ENCODE measurements at regions not wholly inside any gene's neighbourhood (a gene's known extent, or its start where the extent isn't known, plus 50 kb on each side); places are given as distances from the start of the nearest gene placed in this dataset.

GRCh38 chr3:178152031-178152806, 384.0 kb upstream of the KCNMB2 start:
- WGBS, 4 donors: 86 to 92% (median 89%) methylated on average over 8 of the region's 8 CpGs
- intact Hi-C loops (cut with DNase I): loop anchor here in 1 of 10 donors (10.0 kb wide), 2 partner anchors 787 to 1097 kb away; no protein-coding TSS in a partner anchor
- TF ChIP-seq POLR2A (IDR thresholded peaks at IDR 0.05) (no peak), CTCF (IDR thresholded peaks at IDR 0.05) (peak in 1 of 12 donors; percentile 9)

GRCh38 chr3:178152988-178153387, 383.2 kb upstream of the KCNMB2 start:
- Histone ChIP-seq H3K4me3 (no peak overlapping the region), H3K4me1 (no peaks in the 10 kb centered on the region), H3K36me3 (no peaks in the 10 kb centered on the region), H3K9me3 (no peaks in the 10 kb centered on the region), H3K27ac (no peak overlapping the region), H3K27me3 (no peaks in the 10 kb centered on the region)
- intact Hi-C loops (cut with DNase I): loop anchor here in 1 of 10 donors (10.0 kb wide), 2 partner anchors 788 to 1098 kb away; no protein-coding TSS in a partner anchor
- ATAC-seq: no peak
- TF ChIP-seq POLR2A (IDR thresholded peaks at IDR 0.05): no peak
- TF ChIP-seq CTCF (IDR thresholded peaks at IDR 0.05): no peak
- no peak for DNase-seq

More at GRCh38 chr3:178152031-178152806, 384.0 kb upstream of the KCNMB2 start:
- Histone ChIP-seq H3K9me3 (no peaks in the 10 kb centered on the region), H3K36me3 (no peaks in the 10 kb centered on the region), H3K27ac (no peak overlapping the region), H3K4me1 (no peaks in the 10 kb centered on the region), H3K27me3 (no peaks in the 10 kb centered on the region), H3K4me3 (no peak overlapping the region)
- no peak for DNase-seq
- no peak for ATAC-seq

- no peaks in the 10 kb centered on the region for H3K9me3 ChIP-seq
- no peaks in the 10 kb centered on the region for H3K36me3 ChIP-seq
- DNase-seq: no peak
- H3K27ac ChIP-seq: no peak overlapping the region
- TF ChIP-seq CTCF (IDR thresholded peaks at IDR 0.05) (peak in 4 of 12 donors; percentile 6 to 14 (median 12)), POLR2A (IDR thresholded peaks at IDR 0.05) (no peak)
- ATAC-seq: no peak
- H3K4me1 ChIP-seq: peaks cover 0 to 9% (median 0%) of the 10 kb centered on the region in 12 donors
- intact Hi-C loops (cut with DNase I): loop anchor here in 1 of 10 donors (10.0 kb wide), 2 partner anchors 791 to 1101 kb away; no protein-coding TSS in a partner anchor
- no peaks in the 10 kb centered on the region for H3K27me3 ChIP-seq
- 94 to 98% (median 96%) methylated on average over 2 of the region's 2 CpGs for WGBS, 4 donors
- H3K4me3 ChIP-seq: no peak overlapping the region
These were observed 380.7 kb upstream of the KCNMB2 start for GRCh38 chr3:178155521-178155920.

- peaks cover 0 to 9% (median 0%) of the 10 kb centered on the region in 12 donors for H3K4me1 ChIP-seq
- intact Hi-C loops (cut with DNase I): loop anchor here in 1 of 10 donors (10.0 kb wide), 2 partner anchors 792 to 1102 kb away; no protein-coding TSS in a partner anchor
- H3K4me3 ChIP-seq: no peak overlapping the region
- TF ChIP-seq CTCF (IDR thresholded peaks at IDR 0.05): no peak
- TF ChIP-seq POLR2A (IDR thresholded peaks at IDR 0.05): no peak
- WGBS, 4 donors: 67 to 71% (median 68%) methylated on average over 4 of the region's 4 CpGs
- no peak for ATAC-seq
- no peak overlapping the region for H3K27ac ChIP-seq
- no peaks in the 10 kb centered on the region for H3K9me3 ChIP-seq
- H3K36me3 ChIP-seq: no peaks in the 10 kb centered on the region
- DNase-seq: no peak
- H3K27me3 ChIP-seq: no peaks in the 10 kb centered on the region
These were observed 379.9 kb upstream of the KCNMB2 start for GRCh38 chr3:178156301-178156700.

Data from heart left ventricle (tissue), 16 donors.